ENCODE measurements at regions not wholly inside any gene's neighbourhood (a gene's known extent, or its start where the extent isn't known, plus 50 kb on each side); places are given as distances from the start of the nearest gene placed in this dataset.
"Not testable (repeated sequence)": the region's sequence is repeated elsewhere in the genome, so short reads cannot be mapped to it uniquely, and the experiment has no call there.

DNA sequence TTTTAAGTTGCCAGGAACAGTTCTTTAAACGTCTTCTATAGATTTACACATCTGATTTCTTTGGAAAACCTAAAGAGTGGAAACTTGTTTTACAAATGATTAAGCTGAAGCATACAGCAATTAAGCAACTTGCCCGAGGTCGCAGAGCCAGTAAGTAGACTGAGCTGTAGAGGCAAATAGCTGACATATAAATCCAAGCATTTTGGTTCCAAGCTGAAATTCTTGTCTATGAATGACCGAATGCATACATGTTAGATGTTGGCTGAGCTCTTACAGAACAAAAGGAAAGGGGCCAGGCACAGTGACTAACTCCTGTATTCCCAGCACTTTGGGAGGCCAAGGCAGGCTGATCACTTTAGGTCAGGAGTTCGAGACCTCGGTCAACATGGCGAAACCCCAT lies 101.8 kb upstream of the SGK1 start:
- DNase-seq: no peak

DNA sequence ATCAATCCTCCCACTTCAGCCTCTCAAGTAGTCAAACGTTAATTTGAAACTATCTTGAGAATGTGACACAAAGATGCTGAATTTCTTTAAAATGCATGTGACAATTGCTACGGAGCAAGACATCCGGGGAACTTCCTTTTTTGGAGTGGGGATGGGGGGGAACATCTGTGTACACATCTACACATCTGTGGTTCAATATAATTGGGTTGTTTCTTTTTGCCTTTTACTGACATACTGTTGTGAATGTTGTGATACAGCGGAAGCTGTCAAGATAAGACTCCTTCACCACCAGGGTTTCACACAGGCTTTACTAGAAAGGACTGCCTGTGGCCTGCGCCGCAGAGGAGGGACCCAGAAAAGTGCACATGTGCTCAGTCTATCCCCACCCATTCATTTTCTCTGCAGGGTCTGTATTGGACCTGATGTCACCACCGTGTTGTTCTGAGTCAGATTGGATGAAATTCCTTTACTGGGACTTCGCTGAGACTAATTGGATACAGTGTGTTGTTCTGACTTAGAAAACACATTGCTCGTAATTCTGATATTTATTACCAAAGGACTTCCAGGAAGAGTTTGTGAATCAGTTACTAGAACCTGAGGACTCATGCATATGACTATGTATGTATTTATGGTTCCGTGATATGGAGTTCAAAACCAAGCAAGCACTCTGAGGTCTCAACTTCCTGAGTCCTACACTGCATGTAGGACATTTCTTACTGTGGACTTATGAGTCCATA lies 98.7 kb upstream of the SGK1 start:
- no peak for DNase-seq

DNA sequence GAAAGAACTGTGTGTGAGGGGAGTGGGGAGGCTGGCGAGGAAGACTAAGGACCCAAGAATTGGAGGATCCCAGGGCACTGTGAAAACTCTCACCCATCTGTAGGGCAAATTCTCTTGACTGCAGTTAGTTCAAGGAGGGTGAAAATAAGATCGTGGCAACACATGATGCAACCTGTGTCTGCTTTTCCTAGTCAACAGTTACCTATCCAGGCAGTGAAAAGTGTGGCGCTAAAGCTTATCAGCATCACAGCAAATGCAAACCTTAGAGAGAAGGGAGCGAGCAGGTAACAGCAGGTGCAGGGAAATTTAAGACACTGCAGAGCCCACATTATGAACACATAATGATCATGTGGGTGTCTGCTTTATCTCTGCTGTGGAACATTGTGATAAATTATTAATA lies 97.7 kb upstream of the SGK1 start:
- no peak for DNase-seq

- no peak for DNase-seq
Observed at GRCh38 chr6:134415194-134415593, 97.3 kb upstream of the SGK1 start.

GRCh38 chr6:134414793-134415192 lies 96.9 kb upstream of the SGK1 start:
- no peak for DNase-seq

GRCh38 chr6:134413241-134413643 lies 95.3 kb upstream of the SGK1 start:
- no peak for DNase-seq

DNA sequence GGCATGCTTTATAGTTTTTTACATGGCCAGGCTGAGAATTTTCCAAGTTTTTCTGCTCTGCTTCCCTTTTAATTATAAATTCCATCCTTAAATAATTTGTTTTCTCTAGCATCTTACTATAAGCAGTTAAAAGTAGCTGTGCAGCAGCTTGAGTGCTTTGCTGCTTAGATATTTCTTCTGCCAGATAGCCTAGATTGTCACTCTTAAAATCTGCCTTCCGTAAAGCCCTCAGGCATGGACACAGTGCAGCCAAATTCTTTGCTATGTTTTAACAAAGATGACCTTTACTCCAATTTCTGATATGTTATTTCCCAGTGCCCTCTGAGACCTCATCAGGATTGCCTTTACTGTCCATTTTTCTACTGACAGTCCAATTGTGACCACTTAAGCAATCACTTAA lies 92.6 kb upstream of the SGK1 start:
- no peak for DNase-seq

DNA sequence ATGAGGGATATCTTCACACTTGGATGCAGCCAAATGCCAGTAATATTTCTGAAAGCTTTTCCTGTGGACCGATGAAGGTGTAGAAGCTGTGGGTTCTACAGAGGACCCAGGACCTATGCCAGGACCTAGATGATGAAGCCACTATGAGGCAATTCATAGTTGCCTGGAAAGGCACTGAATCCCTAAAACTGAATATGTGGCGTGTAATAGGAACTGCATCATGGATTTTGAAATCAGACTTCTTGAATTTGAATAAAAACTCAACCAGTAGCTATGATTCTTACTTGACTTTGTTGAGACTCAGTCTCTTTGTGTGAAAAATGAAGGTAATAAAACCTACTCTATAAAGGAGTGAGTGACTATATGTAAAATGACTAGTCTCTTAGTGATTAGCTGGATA lies 89.9 kb upstream of the SGK1 start:
- DNase-seq: no peak

GRCh38 chr6:134406311-134406710 lies 88.4 kb upstream of the SGK1 start:
- DNase-seq: no peak

DNA sequence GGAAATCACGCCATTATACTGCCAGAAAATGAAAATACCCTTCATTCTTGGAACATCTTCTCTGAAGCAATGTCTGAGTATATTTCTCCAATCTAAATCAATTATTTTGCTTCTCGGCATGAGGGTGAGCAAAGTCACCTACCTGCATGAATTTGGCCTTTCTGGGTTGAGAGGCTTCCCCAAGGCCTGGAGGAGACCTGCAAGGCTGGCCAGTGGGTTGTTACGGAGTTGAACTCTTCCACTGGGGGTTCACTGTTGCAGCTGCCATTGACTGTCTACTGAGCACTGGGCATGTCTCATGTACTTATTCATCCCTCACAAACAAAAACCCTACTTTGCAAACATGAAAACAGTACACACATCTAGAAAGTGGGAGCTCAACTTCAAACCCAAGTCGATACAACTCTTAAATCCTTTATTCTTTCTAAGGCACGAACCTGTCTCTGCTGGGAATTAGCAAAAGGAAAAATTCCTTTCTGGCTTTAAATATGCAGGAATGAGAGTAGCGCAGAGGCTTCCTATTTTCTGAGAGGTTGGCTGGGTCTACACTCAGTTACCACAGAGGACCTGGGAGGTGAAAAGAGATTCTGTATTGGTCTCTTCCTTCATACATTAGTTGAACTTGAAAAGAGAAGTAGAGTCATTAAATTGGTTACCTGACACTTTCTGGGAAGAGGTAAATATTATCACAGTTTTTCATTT lies 87.6 kb upstream of the SGK1 start:
- DNase-seq: no peak

DNA sequence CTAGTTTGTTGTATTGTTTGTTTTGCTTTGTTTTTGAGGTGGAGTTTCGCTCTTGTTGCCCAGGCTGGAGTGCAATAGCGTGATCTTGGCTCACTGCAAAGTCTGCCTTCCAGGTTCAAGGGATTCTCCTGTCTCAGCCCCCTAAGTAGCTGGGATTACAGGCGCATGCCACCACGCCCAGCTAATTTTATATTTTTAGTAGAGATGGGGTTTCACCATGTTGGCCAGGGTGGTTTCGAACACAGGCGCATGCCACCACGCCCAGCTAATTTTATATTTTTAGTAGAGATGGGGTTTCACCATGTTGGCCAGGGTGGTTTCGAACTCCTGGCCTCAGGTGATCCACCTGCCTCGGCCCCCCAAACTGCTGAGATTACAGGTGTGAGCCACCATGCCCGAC lies 85.4 kb upstream of the SGK1 start:
- DNase-seq: not testable (repeated sequence)

- no peak for DNase-seq
Observed at GRCh38 chr6:134402372-134402984, 84.6 kb upstream of the SGK1 start.

DNA sequence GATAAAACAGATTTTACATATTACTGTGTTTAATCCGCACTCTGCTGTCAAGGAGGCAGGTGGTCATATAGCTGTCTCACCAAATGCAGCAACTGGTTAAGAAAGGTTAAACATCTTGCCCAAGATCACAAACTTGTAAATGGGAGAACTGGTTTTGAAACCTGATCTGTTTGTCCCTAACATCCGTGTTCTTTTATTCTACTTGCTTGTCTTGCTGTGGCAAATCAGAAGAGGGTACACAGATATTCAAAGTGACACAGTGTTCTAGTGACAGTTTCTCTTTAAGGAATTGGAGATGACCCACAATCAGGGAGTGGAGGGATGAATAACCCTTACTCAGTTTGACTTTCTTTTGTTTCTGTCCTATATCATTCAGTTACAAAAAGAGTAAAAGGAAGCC lies 83.0 kb upstream of the SGK1 start:
- DNase-seq: no peak

GRCh38 chr6:134398453-134398852 lies 80.5 kb upstream of the SGK1 start:
- DNase-seq: no peak

GRCh38 chr6:134397676-134398075 lies 79.8 kb upstream of the SGK1 start:
- DNase-seq: no peak

GRCh38 chr6:134394905-134395304 lies 77.0 kb upstream of the SGK1 start:
- DNase-seq: no peak

GRCh38 chr6:134394208-134394607 lies 76.3 kb upstream of the SGK1 start:
- no peak for DNase-seq

- no peak for DNase-seq
Observed at GRCh38 chr6:134391205-134391604, 73.3 kb upstream of the SGK1 start.

GRCh38 chr6:134389658-134390057 lies 71.7 kb upstream of the SGK1 start:
- no peak for DNase-seq

- DNase-seq: no peak
Observed at GRCh38 chr6:134389129-134389528, 71.2 kb upstream of the SGK1 start.

DNA sequence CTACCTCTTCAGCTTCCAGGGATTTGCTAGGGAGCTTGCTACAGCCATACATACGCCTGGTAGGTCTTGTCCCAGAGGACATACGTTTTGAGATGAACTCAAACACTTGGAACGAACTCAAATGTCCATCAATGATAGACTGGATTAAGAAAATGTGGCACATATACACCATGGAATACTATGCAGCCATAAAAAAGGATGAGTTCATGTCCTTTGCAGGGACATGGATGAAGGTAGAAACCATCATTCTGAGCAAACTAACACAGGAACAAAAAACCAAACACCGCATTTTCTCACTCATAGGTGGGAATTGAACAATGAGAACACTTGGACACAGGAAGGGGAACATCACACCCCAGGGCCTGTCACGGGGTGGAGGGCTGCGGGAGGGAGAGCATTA lies 68.6 kb upstream of the SGK1 start:
- DNase-seq: not testable (repeated sequence)

- no peak for DNase-seq
Observed at GRCh38 chr6:134381959-134382358, 64.0 kb upstream of the SGK1 start.

DNA sequence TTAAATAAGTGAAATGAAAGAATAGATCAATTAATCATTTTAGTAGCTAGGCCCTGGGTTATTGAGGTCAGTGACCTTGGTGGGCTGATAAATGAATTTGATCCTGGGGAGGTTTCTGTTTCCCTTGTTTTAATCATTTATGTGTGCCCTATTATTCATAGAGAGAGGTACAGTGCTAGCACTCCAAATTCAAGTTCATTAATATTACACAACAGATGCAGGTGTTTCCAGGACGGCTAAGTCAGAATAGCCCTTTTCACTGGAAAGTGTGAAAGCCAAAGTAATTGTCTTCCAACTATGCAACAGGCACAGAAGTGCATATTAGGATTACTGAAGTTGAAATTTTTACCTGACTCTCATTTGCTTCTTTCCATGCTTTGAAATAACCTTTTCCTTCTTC lies 61.7 kb upstream of the SGK1 start:
- DNase-seq: no peak

DNA sequence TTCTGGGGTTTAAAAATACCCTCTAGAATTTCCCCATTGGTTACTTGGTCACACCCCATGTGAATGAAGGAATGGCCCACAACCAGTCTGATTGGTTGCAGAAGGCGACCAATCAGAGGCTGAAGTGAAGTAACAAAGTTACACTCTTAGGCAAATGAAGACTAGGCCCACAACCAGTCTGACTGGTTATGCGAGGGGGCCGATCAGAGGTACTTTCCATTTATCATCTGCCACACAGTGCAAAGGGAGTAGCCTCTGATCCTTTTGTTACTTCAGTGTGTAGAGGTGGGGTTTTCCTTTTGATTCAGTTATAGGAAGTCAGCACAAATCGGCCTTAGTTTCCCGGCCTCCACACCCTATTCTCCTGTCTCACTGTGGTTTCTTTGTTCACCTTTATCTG lies 61.2 kb upstream of the SGK1 start:
- DNase-seq: no peak
